ENCODE measurements at regions not wholly inside any gene's neighbourhood (a gene's known extent, or its start where the extent isn't known, plus 50 kb on each side); places are given as distances from the start of the nearest gene placed in this dataset.

- Mint-ChIP-seq H3K27ac (no peak overlapping the region), H3K9me3 (ENCODE audit: low read depth) (no peaks in the 10 kb centered on the region), H3K27me3 (peaks cover 12% of the 10 kb centered on the region), H3K4me1 (ENCODE audit: low read depth) (peaks cover 8% of the 10 kb centered on the region), H3K4me3 (ENCODE audit: low read depth) (no peak overlapping the region), H3K36me3 (ENCODE audit: insufficient read depth) (no peaks in the 10 kb centered on the region)
- no peak for TF ChIP-seq CTCF (IDR thresholded peaks at IDR 0.05; ENCODE audit: unreplicated experiment)
- no peak for DNase-seq (ENCODE audit: low spot score, unreplicated experiment)
Measured at GRCh38 chr13:30034458-30034795, 184.0 kb upstream of the UBL3 start.

- no peaks in the 10 kb centered on the region for H3K9me3 Mint-ChIP-seq (ENCODE audit: low read depth)
- H3K27ac Mint-ChIP-seq: no peak overlapping the region
- peaks cover 7% of the 10 kb centered on the region for H3K4me1 Mint-ChIP-seq (ENCODE audit: low read depth)
- H3K4me3 Mint-ChIP-seq (ENCODE audit: low read depth): no peak overlapping the region
- H3K27me3 Mint-ChIP-seq: peaks cover 12% of the 10 kb centered on the region
- no peak for TF ChIP-seq CTCF (IDR thresholded peaks at IDR 0.05; ENCODE audit: unreplicated experiment)
- no peaks in the 10 kb centered on the region for H3K36me3 Mint-ChIP-seq (ENCODE audit: insufficient read depth)
- no peak for DNase-seq (ENCODE audit: low spot score, unreplicated experiment)
Measured at GRCh38 chr13:30033681-30034457, 183.5 kb upstream of the UBL3 start.

GRCh38 chr13:30032263-30032662 lies 181.8 kb upstream of the UBL3 start:
- H3K4me3 Mint-ChIP-seq (ENCODE audit: low read depth): no peak overlapping the region
- no peaks in the 10 kb centered on the region for H3K9me3 Mint-ChIP-seq (ENCODE audit: low read depth)
- TF ChIP-seq CTCF (IDR thresholded peaks at IDR 0.05; ENCODE audit: unreplicated experiment): no peak
- H3K27me3 Mint-ChIP-seq: peaks cover 5% of the 10 kb centered on the region
- H3K4me1 Mint-ChIP-seq (ENCODE audit: low read depth): no peaks in the 10 kb centered on the region
- H3K36me3 Mint-ChIP-seq (ENCODE audit: insufficient read depth): no peaks in the 10 kb centered on the region
- DNase-seq (ENCODE audit: low spot score, unreplicated experiment): no peak
- H3K27ac Mint-ChIP-seq: no peak overlapping the region

- Mint-ChIP-seq H3K27me3 (peaks cover 4% of the 10 kb centered on the region), H3K4me3 (ENCODE audit: low read depth) (no peak overlapping the region), H3K36me3 (ENCODE audit: insufficient read depth) (no peaks in the 10 kb centered on the region), H3K4me1 (ENCODE audit: low read depth) (no peaks in the 10 kb centered on the region), H3K27ac (no peak overlapping the region), H3K9me3 (ENCODE audit: low read depth) (no peaks in the 10 kb centered on the region)
- no peak for TF ChIP-seq CTCF (IDR thresholded peaks at IDR 0.05; ENCODE audit: unreplicated experiment)
- no peak for DNase-seq (ENCODE audit: low spot score, unreplicated experiment)
Measured at GRCh38 chr13:30031488-30031887, 181.1 kb upstream of the UBL3 start.

GRCh38 chr13:30030141-30030750 lies 179.8 kb upstream of the UBL3 start:
- H3K27ac Mint-ChIP-seq: no peak overlapping the region
- H3K36me3 Mint-ChIP-seq (ENCODE audit: insufficient read depth): no peaks in the 10 kb centered on the region
- DNase-seq (ENCODE audit: low spot score, unreplicated experiment): no peak

More at GRCh38 chr13:30030141-30030750, 179.8 kb upstream of the UBL3 start:
- peaks cover 9% of the 10 kb centered on the region for H3K27me3 Mint-ChIP-seq
- TF ChIP-seq CTCF (IDR thresholded peaks at IDR 0.05; ENCODE audit: unreplicated experiment): no peak
- H3K4me1 Mint-ChIP-seq (ENCODE audit: low read depth): no peaks in the 10 kb centered on the region
- no peaks in the 10 kb centered on the region for H3K9me3 Mint-ChIP-seq (ENCODE audit: low read depth)
- H3K4me3 Mint-ChIP-seq (ENCODE audit: low read depth): no peak overlapping the region
